ENCODE measurements at regions not wholly inside any gene's neighbourhood (a gene's known extent, or its start where the extent isn't known, plus 50 kb on each side); places are given as distances from the start of the nearest gene placed in this dataset.
"Not testable (repeated sequence)": the region's sequence is repeated elsewhere in the genome, so short reads cannot be mapped to it uniquely, and the experiment has no call there.

- peak; percentile 25 for DNase-seq
These were observed 222.5 kb downstream of the SHQ1 start for GRCh38 chr3:72625602-72626337.

- DNase-seq = no peak
These were observed 223.6 kb downstream of the SHQ1 start for GRCh38 chr3:72624656-72625055.

GRCh38 chr3:72618739-72619138, 229.5 kb downstream of the SHQ1 start:
- no peak for DNase-seq

- DNase-seq = no peak
These were observed 230.7 kb downstream of the SHQ1 start for GRCh38 chr3:72617424-72618024.

GRCh38 chr3:72615776-72616175, 232.5 kb downstream of the SHQ1 start:
- DNase-seq = no peak

- no peak for DNase-seq
These were observed 233.1 kb downstream of the SHQ1 start for GRCh38 chr3:72615182-72615581.

- no peak for DNase-seq
These were observed 233.7 kb downstream of the SHQ1 start for GRCh38 chr3:72614394-72615074.

- DNase-seq = no peak
These were observed 234.4 kb downstream of the SHQ1 start for GRCh38 chr3:72613871-72614270.

- not testable (repeated sequence) for DNase-seq
These were observed 239.1 kb downstream of the SHQ1 start for GRCh38 chr3:72609114-72609513.

GRCh38 chr3:72606005-72606800, 242.0 kb downstream of the SHQ1 start:
- no peak for DNase-seq

GRCh38 chr3:72604328-72604727, 243.9 kb downstream of the SHQ1 start:
- DNase-seq = no peak

GRCh38 chr3:72601983-72602750, 246.1 kb downstream of the SHQ1 start:
- DNase-seq = no peak

GRCh38 chr3:72601060-72601459, 247.2 kb downstream of the SHQ1 start:
- no peak for DNase-seq

GRCh38 chr3:72597756-72598195, 250.5 kb downstream of the SHQ1 start:
- no peak for DNase-seq

GRCh38 chr3:72597043-72597442, 251.2 kb downstream of the SHQ1 start:
- no peak for DNase-seq

GRCh38 chr3:72595927-72596610, 252.2 kb downstream of the SHQ1 start:
- DNase-seq = no peak

GRCh38 chr3:72595376-72595775, 252.9 kb downstream of the SHQ1 start:
- DNase-seq = no peak

GRCh38 chr3:72594615-72595215, 253.5 kb downstream of the SHQ1 start:
- no peak for DNase-seq

GRCh38 chr3:72593881-72594397, 254.3 kb downstream of the SHQ1 start:
- no peak for DNase-seq

GRCh38 chr3:72591522-72592421, 256.5 kb downstream of the SHQ1 start:
- DNase-seq = no peak
